ENCODE measurements at regions not wholly inside any gene's neighbourhood (a gene's known extent, or its start where the extent isn't known, plus 50 kb on each side); places are given as distances from the start of the nearest gene placed in this dataset.

DNA sequence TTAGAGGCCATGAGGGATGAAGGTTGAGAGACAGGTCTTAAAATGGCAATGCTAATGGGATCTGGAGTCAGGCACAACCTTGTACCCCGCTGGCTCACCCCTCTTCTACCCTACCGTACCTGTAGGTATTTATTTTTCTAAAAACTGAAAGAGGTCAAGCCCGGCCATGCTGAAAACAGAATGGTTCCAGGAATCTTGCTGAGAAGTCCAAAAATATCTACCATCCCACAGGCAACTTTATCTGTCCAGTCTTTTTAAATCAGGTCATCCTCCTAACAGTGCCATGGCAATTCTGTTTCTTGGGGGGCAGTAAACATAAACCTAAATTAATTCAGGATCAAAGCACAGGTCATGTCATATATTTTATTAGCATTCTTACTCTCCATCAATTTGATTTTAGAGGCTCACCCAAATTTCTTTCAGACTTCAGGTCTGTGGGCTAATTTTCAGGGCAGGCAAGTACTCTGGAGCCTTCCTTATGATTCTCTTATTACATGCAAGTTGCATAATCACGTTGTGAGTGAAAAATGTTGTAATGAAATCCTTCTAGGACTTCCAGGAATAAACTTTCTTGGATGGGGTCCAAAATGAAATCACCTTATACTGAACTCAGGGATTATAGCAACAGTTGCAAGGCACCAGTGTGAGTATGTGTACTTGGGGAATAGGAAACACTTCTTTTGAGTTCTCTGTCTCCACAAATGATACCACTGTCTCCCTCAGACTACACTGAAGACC is 102.7 kb upstream of the NREP start:
- no peaks in the 10 kb centered on the region for H3K4me1 Mint-ChIP-seq
- H3K4me3 Mint-ChIP-seq, result no peak overlapping the region
- H3K9me3 Mint-ChIP-seq, result peaks cover 0 to 5% (median 0%) of the 10 kb centered on the region in 7 donors
- ATAC-seq (ENCODE audit: low read depth in 2 of 2) (no peak), DNase-seq (no peak)
- peaks cover 0 to 8% (median 5%) of the 10 kb centered on the region in 3 donors for H3K27me3 Mint-ChIP-seq
- no peak overlapping the region for H3K27ac Mint-ChIP-seq
- no peaks in the 10 kb centered on the region for H3K36me3 Mint-ChIP-seq

DNA sequence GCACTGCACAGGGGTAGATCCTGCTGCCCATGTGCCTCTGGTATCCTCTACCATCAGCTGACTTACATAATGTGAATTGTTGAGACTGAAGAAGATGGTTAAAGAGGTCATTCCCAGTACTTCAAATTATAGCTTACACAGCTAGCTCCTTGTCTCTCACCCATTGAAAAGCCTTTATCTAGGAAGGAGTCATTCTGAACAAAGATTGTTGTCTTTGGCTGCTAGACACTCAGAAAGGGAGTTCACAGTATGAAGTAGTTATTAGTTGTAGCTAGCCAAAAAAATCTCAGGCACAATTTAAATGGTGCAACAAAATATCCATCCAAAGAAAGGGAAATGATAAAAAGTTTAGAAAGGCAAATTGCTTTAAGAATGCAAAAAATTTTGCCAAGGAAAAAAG is 102.0 kb upstream of the NREP start:
- peaks cover 0 to 5% (median 0%) of the 10 kb centered on the region in 7 donors for H3K9me3 Mint-ChIP-seq
- peaks cover 0 to 8% (median 5%) of the 10 kb centered on the region in 3 donors for H3K27me3 Mint-ChIP-seq
- no peak overlapping the region for H3K27ac Mint-ChIP-seq
- H3K36me3 Mint-ChIP-seq, result no peaks in the 10 kb centered on the region
- no peak for DNase-seq
- no peak overlapping the region for H3K4me3 Mint-ChIP-seq
- no peak for ATAC-seq (ENCODE audit: low read depth in 2 of 2)
- H3K4me1 Mint-ChIP-seq, result peaks cover 0 to 6% (median 1%) of the 10 kb centered on the region in 3 donors

DNA sequence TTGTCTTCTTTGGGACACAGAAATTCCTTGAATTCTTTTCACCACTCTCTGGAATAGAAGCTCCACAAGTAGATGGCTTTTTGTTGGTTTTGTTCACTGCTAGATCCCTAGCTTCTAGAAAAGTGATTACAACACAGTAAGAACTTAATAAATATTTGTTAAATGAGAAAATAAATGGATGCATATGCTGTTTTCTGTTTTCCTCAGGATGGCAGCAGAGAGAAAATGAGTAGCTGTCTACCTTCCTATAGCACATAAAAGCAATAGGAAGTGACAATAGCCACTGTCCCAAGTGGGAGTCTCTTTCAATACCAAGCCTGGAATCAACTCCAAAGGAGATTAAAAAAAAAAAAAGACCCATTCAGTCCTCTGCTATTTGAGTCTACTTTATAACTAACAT is 100.6 kb upstream of the NREP start:
- H3K27me3 Mint-ChIP-seq, result peaks cover 0 to 8% (median 0%) of the 10 kb centered on the region in 3 donors
- no peak overlapping the region for H3K4me3 Mint-ChIP-seq
- H3K27ac Mint-ChIP-seq, result no peak overlapping the region
- DNase-seq (no peak), ATAC-seq (ENCODE audit: low read depth in 2 of 2) (no peak)
- H3K9me3 Mint-ChIP-seq, result no peaks in the 10 kb centered on the region
- no peaks in the 10 kb centered on the region for H3K36me3 Mint-ChIP-seq
- H3K4me1 Mint-ChIP-seq, result peaks cover 6 to 17% (median 7%) of the 10 kb centered on the region in 3 donors

DNA sequence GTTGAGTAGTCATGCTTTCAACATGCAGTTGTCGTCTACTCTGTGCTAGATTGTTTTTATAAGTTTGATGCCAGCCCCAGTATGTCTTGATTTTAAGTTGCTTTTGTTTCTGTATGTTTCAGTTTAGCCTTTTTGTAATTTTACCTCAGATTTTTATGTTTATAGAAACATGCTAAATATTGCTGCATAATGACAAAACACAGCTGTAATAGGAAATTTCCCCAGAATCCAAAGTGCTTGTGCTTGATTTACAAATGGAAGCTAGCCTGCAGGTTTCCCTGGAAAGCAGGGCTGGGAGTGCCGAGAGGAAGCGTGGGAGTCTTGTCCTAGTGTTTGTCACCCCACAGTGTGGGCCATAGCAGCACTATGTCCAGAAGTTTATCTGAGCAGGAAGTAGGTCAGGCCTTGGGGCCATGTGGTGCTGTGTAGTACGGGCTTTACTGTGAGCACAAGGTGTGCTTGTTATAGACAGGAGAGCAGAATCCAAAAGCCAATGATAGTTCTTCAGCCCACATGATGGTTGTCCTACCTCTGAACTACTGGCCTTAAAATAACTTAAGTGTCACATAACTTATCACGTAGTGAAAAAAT is 100.0 kb upstream of the NREP start:
- no peak overlapping the region for H3K4me3 Mint-ChIP-seq
- H3K4me1 Mint-ChIP-seq, result peaks cover 7 to 17% (median 7%) of the 10 kb centered on the region in 3 donors
- H3K27ac Mint-ChIP-seq, result no peak overlapping the region
- H3K36me3 Mint-ChIP-seq, result no peaks in the 10 kb centered on the region
- peaks cover 0 to 8% (median 0%) of the 10 kb centered on the region in 3 donors for H3K27me3 Mint-ChIP-seq
- ATAC-seq (ENCODE audit: low read depth in 2 of 2), result no peak
- DNase-seq, result no peak
- H3K9me3 Mint-ChIP-seq, result no peaks in the 10 kb centered on the region

DNA sequence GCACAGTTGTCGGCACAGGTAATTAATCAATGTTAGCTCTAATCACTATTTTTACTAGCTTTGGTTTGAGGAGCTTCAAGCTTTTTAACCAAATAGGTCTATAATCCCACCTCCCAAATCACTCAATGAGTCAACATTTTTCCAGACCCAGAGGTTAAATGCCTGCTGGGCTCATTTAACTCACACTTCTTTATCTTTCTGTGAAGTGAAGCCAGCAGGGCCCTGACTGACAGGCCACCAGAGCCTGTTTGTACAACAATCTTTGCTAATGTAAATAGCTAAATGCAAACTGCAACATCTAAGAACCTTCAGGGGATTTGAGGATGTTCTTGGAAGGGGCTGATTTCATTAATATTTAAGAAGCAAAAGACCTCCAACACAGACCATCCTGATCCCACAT is 98.4 kb upstream of the NREP start:
- Mint-ChIP-seq H3K4me3 (no peak overlapping the region), H3K27ac (peak overlapping the region in 1 of 6 donors; percentile 16), H3K4me1 (peaks cover 7 to 17% (median 7%) of the 10 kb centered on the region in 3 donors), H3K27me3 (peaks cover 0 to 13% (median 0%) of the 10 kb centered on the region in 3 donors), H3K9me3 (no peaks in the 10 kb centered on the region), H3K36me3 (no peaks in the 10 kb centered on the region)
- DNase-seq (no peak), ATAC-seq (ENCODE audit: low read depth in 2 of 2) (no peak)

DNA sequence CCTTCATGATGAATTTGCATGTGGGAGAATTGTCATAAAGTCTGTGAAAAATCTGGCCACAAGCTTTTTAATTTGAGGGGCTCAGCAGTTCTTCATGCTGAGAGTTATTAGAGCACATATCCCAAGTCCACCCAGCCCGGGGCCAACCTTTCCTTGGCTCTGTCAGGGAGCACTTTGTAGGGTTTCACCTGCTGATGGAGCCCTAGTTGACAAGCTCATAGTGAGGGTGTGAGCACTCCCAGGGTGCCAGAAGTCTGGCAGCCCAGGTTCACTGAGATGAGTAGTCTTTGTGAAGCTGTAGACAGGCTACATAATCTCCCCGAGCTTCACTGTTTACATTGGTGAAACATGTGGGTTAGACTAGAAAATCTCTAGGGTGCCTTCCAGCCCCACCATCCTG is 97.2 kb upstream of the NREP start:
- Mint-ChIP-seq H3K36me3 (no peaks in the 10 kb centered on the region), H3K9me3 (no peaks in the 10 kb centered on the region), H3K4me1 (peaks cover 7 to 17% (median 7%) of the 10 kb centered on the region in 3 donors), H3K27ac (peak overlapping the region in 1 of 6 donors; percentile 13), H3K27me3 (peaks cover 0 to 12% (median 0%) of the 10 kb centered on the region in 3 donors), H3K4me3 (peak overlapping the region in 4 of 8 donors; percentile 16 to 36 (median 22))
- no peak for DNase-seq
- no peak for ATAC-seq (ENCODE audit: low read depth in 2 of 2)

DNA sequence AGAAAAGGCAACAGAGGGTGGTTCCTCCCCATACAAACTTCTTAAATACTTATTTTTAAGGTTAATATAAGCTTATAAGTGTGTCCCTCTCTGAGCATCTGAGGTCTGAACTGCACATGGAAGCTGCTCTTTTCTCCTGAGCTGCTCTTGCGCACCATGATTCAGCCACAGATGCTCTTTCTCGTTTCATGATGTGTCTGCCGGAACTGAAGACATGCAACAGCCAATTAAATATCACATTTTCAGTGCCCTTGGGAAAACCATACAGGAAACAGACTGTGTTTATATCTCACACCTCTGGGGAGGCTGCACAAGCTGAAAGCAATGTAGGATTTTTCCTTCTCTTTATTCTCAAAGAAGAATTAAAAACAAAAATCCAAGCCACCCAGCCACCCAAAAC is 96.8 kb upstream of the NREP start:
- DNase-seq, result peak; percentile 40
- Mint-ChIP-seq H3K4me3 (peak overlapping the region in 3 of 8 donors; percentile 27 to 76 (median 40)), H3K9me3 (no peaks in the 10 kb centered on the region), H3K4me1 (peaks cover 7 to 17% (median 7%) of the 10 kb centered on the region in 3 donors), H3K27ac (peak overlapping the region in 1 of 6 donors; percentile 13), H3K36me3 (no peaks in the 10 kb centered on the region), H3K27me3 (peaks cover 0 to 8% (median 3%) of the 10 kb centered on the region in 3 donors)
- ATAC-seq (ENCODE audit: low read depth in 2 of 2), result peak; percentile 91 to 92

DNA sequence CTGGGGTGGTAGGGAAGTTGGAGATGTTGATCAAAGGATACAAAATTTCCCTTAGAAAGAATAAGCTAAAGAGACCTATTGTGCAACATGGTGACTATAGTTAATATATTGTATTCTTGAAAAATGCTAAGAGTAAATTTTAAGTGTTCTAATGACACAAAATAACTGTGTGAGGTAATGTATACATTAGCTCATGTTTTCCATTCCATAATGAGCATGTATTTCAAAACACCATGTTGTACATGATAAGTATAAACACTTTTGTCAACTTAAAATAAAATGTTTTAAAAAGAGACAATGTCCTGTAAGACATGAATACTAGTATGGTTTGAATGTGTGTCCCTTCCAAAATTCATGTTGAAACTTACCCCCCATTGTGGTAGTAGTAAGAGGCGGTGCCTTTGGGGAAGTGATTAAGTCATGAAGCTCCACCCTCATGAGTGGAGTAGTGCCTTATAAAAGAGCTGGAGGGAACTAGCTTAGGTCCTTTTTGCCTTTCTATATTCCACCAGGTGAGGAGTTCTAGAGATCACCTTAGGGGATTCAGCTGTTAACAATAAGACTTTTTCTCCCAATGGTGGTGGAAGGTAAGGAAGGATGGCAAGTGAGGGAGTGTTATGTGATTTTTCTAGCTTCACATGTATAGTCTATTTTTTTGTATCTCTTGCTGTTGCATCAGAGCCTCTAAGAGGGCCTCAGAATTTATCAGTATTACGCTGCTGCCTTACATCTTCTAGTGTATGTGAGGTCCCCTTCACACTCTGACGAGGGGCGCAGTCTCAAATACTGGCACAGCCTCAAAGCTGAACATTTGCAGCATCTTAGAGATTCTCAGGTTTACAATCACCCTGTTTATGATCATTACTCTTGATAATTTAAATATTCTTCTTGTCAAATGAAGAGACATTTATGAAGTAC is 94.9 kb upstream of the NREP start:
- Mint-ChIP-seq H3K4me3 (no peak overlapping the region), H3K27me3 (peaks cover 0 to 7% (median 4%) of the 10 kb centered on the region in 3 donors), H3K4me1 (peaks cover 7 to 17% (median 7%) of the 10 kb centered on the region in 3 donors), H3K36me3 (no peaks in the 10 kb centered on the region), H3K27ac (no peak overlapping the region), H3K9me3 (no peaks in the 10 kb centered on the region)
- ATAC-seq (ENCODE audit: low read depth in 2 of 2), result no peak
- no peak for DNase-seq

DNA sequence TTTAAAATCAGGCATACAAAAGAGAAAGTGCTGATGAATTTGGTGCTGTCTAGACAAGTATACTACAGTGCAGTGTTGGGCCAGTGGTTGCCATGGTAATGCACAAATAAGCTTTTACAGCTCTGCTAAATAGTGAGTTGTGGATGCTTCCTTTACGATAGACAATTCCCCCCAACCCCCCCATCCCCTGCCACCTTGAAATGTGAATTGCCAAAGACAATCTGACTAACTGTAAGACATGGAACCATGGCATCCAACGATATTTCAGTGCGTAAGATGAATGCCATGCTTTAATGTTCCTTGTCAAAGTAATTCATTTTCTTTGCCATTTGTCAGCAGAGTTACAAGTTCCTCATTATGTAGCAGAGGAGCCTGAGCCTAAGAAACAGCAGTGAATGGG is 91.5 kb upstream of the NREP start:
- peak in 1 of 2 donors; percentile 35 for ATAC-seq (ENCODE audit: low read depth in 2 of 2)
- Mint-ChIP-seq H3K36me3 (no peaks in the 10 kb centered on the region), H3K27ac (no peak overlapping the region), H3K4me3 (no peak overlapping the region), H3K4me1 (peaks cover under 1 to 7% (median 5%) of the 10 kb centered on the region in 3 donors), H3K27me3 (peaks cover 0 to 7% (median 4%) of the 10 kb centered on the region in 3 donors), H3K9me3 (no peaks in the 10 kb centered on the region)
- DNase-seq, result peak; percentile 7

DNA sequence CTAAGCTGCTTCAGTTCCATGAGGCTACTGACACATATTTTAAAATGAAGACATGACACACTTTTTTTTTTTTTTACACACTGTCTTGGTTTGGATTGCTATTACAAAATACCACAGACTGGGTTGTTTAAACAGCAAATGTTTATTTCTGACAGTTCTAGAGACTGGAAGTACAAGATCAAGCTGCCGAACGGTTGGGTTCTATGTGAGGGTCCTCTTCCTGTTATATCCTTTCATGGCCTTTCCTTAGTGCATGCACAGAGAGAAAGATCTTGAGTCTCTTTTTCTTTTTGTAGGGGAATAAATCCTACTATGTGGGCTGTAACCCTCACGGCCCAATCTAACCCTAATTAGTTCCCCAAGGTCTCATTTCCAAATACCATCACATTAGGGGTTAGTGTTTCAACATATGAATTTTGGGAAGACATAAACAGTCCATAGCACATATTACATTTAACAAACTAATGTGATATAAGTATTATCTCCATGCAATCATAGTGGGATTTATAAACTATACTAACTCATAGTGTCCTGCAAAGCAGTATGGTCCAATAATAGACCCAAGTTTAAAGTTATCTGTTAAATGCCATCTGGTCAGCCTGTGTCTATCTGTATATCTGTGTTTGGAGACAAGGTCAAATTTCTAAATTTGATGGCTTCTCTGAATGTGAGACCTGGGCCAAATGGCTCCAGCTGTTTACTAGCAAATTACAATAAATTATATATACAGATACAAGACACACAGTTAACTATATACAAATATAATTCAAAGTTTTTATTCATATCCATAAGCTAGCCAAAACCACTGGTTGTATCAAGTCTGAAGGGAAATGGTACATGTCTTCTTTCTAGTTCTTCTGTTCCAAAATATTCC is 90.3 kb upstream of the NREP start:
- no peaks in the 10 kb centered on the region for H3K9me3 Mint-ChIP-seq
- ATAC-seq (ENCODE audit: low read depth in 2 of 2), result no peak
- DNase-seq, result no peak
- no peak overlapping the region for H3K27ac Mint-ChIP-seq
- H3K4me3 Mint-ChIP-seq, result no peak overlapping the region
- H3K4me1 Mint-ChIP-seq, result no peaks in the 10 kb centered on the region
- no peaks in the 10 kb centered on the region for H3K36me3 Mint-ChIP-seq
- H3K27me3 Mint-ChIP-seq, result peaks cover 0 to 7% (median 4%) of the 10 kb centered on the region in 3 donors

DNA sequence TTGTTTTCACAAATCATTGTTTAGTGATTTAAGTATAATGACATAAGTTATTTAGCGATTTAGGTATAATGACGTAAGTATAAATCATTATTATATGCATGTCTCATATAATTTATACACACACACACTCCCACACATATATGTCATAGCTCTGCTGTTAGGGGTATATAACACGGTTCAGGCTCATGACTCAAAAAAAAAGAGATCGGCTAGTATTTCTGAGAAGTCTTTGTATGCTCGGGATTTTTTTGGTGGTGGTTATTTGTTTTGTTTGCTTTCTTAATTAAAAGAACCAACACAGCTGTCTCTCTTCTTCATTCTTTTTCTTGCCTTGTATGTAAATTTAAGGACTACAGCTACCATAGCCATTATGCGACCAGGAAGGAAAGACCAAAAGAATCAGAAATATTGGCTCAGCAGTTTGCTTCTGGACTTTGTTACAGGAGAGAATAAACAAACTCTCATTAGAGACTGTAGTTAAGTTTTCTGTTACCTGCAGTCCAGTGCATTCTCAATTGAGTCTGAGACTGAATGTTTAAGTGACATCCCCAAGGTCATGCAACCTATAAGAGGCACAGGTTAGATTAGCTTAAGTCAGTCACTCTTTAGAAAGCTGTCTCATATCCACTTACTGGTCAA is 83.2 kb upstream of the NREP start:
- no peaks in the 10 kb centered on the region for H3K9me3 Mint-ChIP-seq
- H3K27ac Mint-ChIP-seq, result no peak overlapping the region
- no peak overlapping the region for H3K4me3 Mint-ChIP-seq
- no peaks in the 10 kb centered on the region for H3K36me3 Mint-ChIP-seq
- ATAC-seq (ENCODE audit: low read depth in 2 of 2) (no peak), DNase-seq (no peak)
- H3K4me1 Mint-ChIP-seq, result no peaks in the 10 kb centered on the region
- H3K27me3 Mint-ChIP-seq, result peaks cover 0 to 6% (median 0%) of the 10 kb centered on the region in 3 donors

DNA sequence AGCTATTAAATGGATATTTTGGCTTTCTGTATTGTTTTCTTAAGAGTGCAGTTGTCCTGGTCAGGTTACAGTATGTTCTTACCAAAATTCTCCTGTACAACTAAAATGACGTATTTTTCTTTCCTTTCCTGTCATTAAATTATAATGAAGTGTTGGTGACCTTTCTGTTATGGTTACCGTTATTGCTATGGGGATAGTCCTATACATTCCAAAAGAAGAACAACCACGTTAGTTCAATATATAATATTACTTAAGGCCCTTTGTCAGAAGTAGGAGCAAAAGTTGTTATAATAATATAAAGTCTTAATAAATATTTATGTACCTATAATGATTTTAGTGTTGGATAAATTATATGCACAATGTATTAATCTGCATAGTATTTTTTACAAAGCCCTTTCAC is 82.4 kb upstream of the NREP start:
- H3K9me3 Mint-ChIP-seq, result no peaks in the 10 kb centered on the region
- H3K4me1 Mint-ChIP-seq, result no peaks in the 10 kb centered on the region
- peaks cover 0 to 6% (median 0%) of the 10 kb centered on the region in 3 donors for H3K27me3 Mint-ChIP-seq
- H3K36me3 Mint-ChIP-seq, result no peaks in the 10 kb centered on the region
- DNase-seq (no peak), ATAC-seq (ENCODE audit: low read depth in 2 of 2) (no peak)
- no peak overlapping the region for H3K4me3 Mint-ChIP-seq
- no peak overlapping the region for H3K27ac Mint-ChIP-seq
